ENCODE measurements at regions not wholly inside any gene's neighbourhood (a gene's known extent, or its start where the extent isn't known, plus 50 kb on each side); places are given as distances from the start of the nearest gene placed in this dataset.

DNA sequence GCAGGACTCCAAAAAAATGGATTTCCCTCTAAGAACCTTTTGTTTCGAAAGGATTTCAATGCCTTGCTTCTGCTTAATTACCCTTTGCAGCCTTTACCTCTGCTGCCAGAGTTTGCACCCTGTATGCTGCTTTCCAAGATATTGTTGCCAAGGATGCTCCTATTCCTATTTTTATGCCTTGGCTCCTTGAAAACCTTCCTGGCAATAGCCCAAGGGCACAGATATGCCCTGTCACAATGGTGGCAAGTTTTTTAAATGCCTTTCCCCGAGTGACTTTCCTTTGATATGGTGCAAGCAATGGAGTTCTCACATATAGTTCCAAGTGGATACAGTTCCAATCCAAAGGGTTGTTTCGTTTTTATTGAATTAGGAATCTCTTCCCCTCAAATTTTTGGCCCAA, 1983.0 kb downstream of the MRPL39 start:
- DNase-seq (ENCODE audit: low read depth) = no peak
- H3K4me3 ChIP-seq (ENCODE audit: low read length) = no peak overlapping the region
- TF ChIP-seq, protein P1, sequence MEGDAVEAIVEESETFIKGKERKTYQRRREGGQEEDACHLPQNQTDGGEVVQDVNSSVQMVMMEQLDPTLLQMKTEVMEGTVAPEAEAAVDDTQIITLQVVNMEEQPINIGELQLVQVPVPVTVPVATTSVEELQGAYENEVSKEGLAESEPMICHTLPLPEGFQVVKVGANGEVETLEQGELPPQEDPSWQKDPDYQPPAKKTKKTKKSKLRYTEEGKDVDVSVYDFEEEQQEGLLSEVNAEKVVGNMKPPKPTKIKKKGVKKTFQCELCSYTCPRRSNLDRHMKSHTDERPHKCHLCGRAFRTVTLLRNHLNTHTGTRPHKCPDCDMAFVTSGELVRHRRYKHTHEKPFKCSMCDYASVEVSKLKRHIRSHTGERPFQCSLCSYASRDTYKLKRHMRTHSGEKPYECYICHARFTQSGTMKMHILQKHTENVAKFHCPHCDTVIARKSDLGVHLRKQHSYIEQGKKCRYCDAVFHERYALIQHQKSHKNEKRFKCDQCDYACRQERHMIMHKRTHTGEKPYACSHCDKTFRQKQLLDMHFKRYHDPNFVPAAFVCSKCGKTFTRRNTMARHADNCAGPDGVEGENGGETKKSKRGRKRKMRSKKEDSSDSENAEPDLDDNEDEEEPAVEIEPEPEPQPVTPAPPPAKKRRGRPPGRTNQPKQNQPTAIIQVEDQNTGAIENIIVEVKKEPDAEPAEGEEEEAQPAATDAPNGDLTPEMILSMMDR (conservative IDR thresholded peaks at IDR 0.05; ENCODE audit: low read depth, low read length) = no peak

GRCh38 chr21:23613014-23613413, 1994.3 kb downstream of the MRPL39 start:
- H3K4me3 ChIP-seq (ENCODE audit: low read length) = no peak overlapping the region
- TF ChIP-seq, protein P1 (conservative IDR thresholded peaks at IDR 0.05; ENCODE audit: low read depth, low read length) = no peak
- no peak for DNase-seq (ENCODE audit: low read depth)

- TF ChIP-seq, protein P1 (conservative IDR thresholded peaks at IDR 0.05; ENCODE audit: low read depth, low read length) = no peak
- DNase-seq (ENCODE audit: low read depth) = no peak
- no peak overlapping the region for H3K4me3 ChIP-seq (ENCODE audit: low read length)
Measured at GRCh38 chr21:23612210-23612609, 1995.1 kb downstream of the MRPL39 start.

DNA sequence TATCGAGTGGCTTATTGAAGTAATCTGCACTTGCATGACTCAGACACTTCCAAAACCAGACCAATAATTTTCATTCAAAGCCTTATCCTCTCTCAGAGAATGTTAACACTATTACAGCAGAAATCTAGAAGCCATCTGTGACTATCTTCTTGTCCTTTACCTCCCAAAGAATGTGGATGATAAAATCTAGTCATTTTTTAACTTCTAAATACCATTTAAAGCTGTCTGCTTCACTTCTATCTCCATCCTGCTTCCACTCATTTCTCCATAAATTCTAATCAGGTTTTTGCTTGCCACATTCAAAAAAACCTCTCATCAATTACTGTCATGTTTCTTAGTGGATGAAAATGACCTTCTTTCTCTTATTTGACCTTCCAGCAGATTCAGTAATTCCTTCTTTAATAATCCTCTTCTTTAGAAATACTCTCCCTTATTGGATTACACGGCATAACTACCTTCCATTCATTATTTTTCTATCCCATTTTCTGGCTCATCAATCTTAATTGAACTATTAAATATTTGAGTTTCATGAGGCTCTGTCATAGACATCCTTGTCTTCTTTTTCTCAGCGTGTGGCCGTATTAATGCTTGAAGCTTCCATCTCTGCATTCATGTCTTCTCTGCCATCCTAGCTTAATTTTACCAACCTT, 1999.4 kb downstream of the MRPL39 start:
- H3K4me3 ChIP-seq (ENCODE audit: low read length) = no peak overlapping the region
- no peak for DNase-seq (ENCODE audit: low read depth)
- TF ChIP-seq, protein P1 (conservative IDR thresholded peaks at IDR 0.05; ENCODE audit: low read depth, low read length) = no peak

GRCh38 chr21:23601549-23601948, 2005.7 kb downstream of the MRPL39 start:
- no peak for DNase-seq (ENCODE audit: low read depth)
- TF ChIP-seq, protein P1 (conservative IDR thresholded peaks at IDR 0.05; ENCODE audit: low read depth, low read length) = no peak
- H3K4me3 ChIP-seq (ENCODE audit: low read length) = no peak overlapping the region

DNA sequence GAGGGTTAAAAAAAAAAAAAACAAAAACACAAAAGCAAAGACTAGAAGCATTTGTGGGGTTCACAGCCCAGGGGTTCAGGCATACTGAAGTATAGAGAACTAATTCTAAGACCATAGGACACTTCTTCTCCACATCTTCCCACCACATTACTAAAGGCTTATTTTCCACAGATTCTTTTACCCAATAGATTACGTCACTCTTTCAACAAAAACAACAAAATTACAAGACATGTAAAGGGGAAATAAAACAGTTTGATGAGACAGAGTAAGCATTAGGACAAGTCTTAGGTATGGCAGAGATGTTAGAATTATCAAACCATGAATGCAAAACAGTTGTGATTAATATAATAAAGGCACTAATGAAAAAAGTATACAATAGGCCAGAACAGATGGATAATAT, 2013.7 kb downstream of the MRPL39 start:
- TF ChIP-seq, protein P1 (conservative IDR thresholded peaks at IDR 0.05; ENCODE audit: low read depth, low read length) = no peak
- DNase-seq (ENCODE audit: low read depth) = no peak
- no peak overlapping the region for H3K4me3 ChIP-seq (ENCODE audit: low read length)

GRCh38 chr21:23585419-23585818, 2021.9 kb downstream of the MRPL39 start:
- no peak overlapping the region for H3K4me3 ChIP-seq (ENCODE audit: low read length)
- TF ChIP-seq, protein P1 (conservative IDR thresholded peaks at IDR 0.05; ENCODE audit: low read depth, low read length) = no peak
- no peak for DNase-seq (ENCODE audit: low read depth)

Measured in retinal pigment epithelial cell (primary cell).